ENCODE measurements at regions not wholly inside any gene's neighbourhood (a gene's known extent, or its start where the extent isn't known, plus 50 kb on each side); places are given as distances from the start of the nearest gene placed in this dataset.

- peak; percentile 98 for TF ChIP-seq ZNF747 (CRISPR knock-in tag; IDR thresholded peaks at IDR 0.05; ENCODE audit: borderline replicate concordance)
- TF ChIP-seq THAP11 (CRISPR knock-in tag; IDR thresholded peaks at IDR 0.05) = peak; percentile 90
- 0 out of 2 replicates have a peak, but pooled peaks have one; percentile 63 for TF ChIP-seq ZNF3 (CRISPR knock-in tag; IDR thresholded peaks at IDR 0.05)
- TF ChIP-seq ZNF605 (CRISPR knock-in tag; IDR thresholded peaks at IDR 0.05) = 0 out of 2 replicates have a peak, but pooled peaks have one; percentile 55
- TF ChIP-seq ZNF331 (CRISPR knock-in tag; IDR thresholded peaks at IDR 0.05) = peak; percentile 95
- 0 out of 2 replicates have a peak, but pooled peaks have one; percentile 55 for TF ChIP-seq ZNF235 (CRISPR knock-in tag; IDR thresholded peaks at IDR 0.05; ENCODE audit: borderline replicate concordance)
- TF ChIP-seq ZNF883 (CRISPR knock-in tag; IDR thresholded peaks at IDR 0.05; ENCODE audit: not compliant biosample characterization) = peak; percentile 27
- no peak for TF ChIP-seq ZNF550 (CRISPR knock-in tag; IDR thresholded peaks at IDR 0.05; ENCODE audit: borderline replicate concordance)
- TF ChIP-seq TFE3 (CRISPR knock-in tag; IDR thresholded peaks at IDR 0.05) = peak; percentile 99
- no peak for TF ChIP-seq MTF1 (CRISPR knock-in tag; IDR thresholded peaks at IDR 0.05)
- TF ChIP-seq, protein P1, sequence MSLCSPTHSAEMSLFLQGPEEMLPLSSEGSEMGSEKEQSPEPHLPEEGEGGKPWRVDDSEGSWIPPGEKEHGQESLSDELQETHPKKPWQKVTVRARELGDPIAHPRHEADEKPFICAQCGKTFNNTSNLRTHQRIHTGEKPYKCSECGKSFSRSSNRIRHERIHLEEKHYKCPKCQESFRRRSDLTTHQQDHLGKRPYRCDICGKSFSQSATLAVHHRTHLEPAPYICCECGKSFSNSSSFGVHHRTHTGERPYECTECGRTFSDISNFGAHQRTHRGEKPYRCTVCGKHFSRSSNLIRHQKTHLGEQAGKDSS (CRISPR knock-in tag; IDR thresholded peaks at IDR 0.05; ENCODE audit: borderline replicate concordance, low read depth) = peak; percentile 82; the same call in 1 of the 2 replicates
- peak; percentile 89 for TF ChIP-seq ELF1 (CRISPR knock-in tag; IDR thresholded peaks at IDR 0.05)
- no peak for TF ChIP-seq GLMP (CRISPR knock-in tag; IDR thresholded peaks at IDR 0.05; ENCODE audit: borderline replicate concordance)
- TF ChIP-seq, protein P2, sequence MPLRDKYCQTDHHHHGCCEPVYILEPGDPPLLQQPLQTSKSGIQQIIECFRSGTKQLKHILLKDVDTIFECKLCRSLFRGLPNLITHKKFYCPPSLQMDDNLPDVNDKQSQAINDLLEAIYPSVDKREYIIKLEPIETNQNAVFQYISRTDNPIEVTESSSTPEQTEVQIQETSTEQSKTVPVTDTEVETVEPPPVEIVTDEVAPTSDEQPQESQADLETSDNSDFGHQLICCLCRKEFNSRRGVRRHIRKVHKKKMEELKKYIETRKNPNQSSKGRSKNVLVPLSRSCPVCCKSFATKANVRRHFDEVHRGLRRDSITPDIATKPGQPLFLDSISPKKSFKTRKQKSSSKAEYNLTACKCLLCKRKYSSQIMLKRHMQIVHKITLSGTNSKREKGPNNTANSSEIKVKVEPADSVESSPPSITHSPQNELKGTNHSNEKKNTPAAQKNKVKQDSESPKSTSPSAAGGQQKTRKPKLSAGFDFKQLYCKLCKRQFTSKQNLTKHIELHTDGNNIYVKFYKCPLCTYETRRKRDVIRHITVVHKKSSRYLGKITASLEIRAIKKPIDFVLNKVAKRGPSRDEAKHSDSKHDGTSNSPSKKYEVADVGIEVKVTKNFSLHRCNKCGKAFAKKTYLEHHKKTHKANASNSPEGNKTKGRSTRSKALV (CRISPR knock-in tag; IDR thresholded peaks at IDR 0.05) = peak; percentile 63
- TF ChIP-seq BCL6 (CRISPR knock-in tag; IDR thresholded peaks at IDR 0.05) = peak; percentile 93
- TF ChIP-seq, protein P3, sequence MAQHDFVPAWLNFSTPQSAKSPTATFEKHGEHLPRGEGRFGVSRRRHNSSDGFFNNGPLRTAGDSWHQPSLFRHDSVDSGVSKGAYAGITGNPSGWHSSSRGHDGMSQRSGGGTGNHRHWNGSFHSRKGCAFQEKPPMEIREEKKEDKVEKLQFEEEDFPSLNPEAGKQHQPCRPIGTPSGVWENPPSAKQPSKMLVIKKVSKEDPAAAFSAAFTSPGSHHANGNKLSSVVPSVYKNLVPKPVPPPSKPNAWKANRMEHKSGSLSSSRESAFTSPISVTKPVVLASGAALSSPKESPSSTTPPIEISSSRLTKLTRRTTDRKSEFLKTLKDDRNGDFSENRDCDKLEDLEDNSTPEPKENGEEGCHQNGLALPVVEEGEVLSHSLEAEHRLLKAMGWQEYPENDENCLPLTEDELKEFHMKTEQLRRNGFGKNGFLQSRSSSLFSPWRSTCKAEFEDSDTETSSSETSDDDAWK (CRISPR knock-in tag; IDR thresholded peaks at IDR 0.05) = no peak
- no peak for TF ChIP-seq GABPA (IDR thresholded peaks at IDR 0.05; ENCODE audit: low read depth, low read length)
- TF ChIP-seq GABPA (CRISPR knock-in tag; IDR thresholded peaks at IDR 0.05; ENCODE audit: low read depth) = peak; percentile 82
- TF ChIP-seq SIX1 (CRISPR knock-in tag; IDR thresholded peaks at IDR 0.05; ENCODE audit: borderline replicate concordance) = peak; percentile 69; the same call in 1 of the 2 replicates
- no peak for TF ChIP-seq ARHGAP35 (CRISPR knock-in tag; IDR thresholded peaks at IDR 0.05; ENCODE audit: borderline replicate concordance)
- peak; percentile 97 for TF ChIP-seq TAF15 (IDR thresholded peaks at IDR 0.05; ENCODE audit: low read depth, low read length, poor library complexity, severe bottlenecking)
- TF ChIP-seq ZIK1 (CRISPR knock-in tag; IDR thresholded peaks at IDR 0.05; ENCODE audit: borderline replicate concordance, low read depth) = peak; percentile 92; the same call in 1 of the 2 replicates
Measured at GRCh38 chr17:77286641-77287431, 146.1 kb downstream of the SEC14L1 start (continued).

Measured in HepG2 (cell line).